ENCODE measurements at regions not wholly inside any gene's neighbourhood (a gene's known extent, or its start where the extent isn't known, plus 50 kb on each side); places are given as distances from the start of the nearest gene placed in this dataset.

DNA sequence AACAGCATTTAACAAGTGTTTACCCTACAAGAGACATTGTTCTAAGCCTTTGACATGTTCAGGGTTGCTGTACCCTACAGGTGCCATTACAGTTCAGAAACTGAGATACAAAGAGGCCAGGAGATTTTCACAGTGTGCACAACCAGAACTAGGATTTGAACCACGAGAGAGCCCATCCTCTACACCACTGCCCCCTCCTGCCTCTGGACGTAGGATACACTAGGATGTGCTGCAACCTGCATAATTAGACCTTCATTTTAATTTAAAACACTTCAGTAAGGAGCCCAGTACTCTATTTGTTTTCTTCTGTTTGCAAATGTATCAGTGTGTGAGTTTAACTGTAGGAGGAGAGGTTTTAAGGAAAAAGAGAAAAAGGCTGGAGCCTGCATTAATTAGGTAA lies 123.1 kb upstream of the RARB start:
- no peak overlapping the region for H3K4me3 ChIP-seq
- H3K27ac ChIP-seq: no peak overlapping the region
- no peaks in the 10 kb centered on the region for H3K36me3 ChIP-seq
- TF ChIP-seq, protein P1, sequence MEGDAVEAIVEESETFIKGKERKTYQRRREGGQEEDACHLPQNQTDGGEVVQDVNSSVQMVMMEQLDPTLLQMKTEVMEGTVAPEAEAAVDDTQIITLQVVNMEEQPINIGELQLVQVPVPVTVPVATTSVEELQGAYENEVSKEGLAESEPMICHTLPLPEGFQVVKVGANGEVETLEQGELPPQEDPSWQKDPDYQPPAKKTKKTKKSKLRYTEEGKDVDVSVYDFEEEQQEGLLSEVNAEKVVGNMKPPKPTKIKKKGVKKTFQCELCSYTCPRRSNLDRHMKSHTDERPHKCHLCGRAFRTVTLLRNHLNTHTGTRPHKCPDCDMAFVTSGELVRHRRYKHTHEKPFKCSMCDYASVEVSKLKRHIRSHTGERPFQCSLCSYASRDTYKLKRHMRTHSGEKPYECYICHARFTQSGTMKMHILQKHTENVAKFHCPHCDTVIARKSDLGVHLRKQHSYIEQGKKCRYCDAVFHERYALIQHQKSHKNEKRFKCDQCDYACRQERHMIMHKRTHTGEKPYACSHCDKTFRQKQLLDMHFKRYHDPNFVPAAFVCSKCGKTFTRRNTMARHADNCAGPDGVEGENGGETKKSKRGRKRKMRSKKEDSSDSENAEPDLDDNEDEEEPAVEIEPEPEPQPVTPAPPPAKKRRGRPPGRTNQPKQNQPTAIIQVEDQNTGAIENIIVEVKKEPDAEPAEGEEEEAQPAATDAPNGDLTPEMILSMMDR (IDR thresholded peaks at IDR 0.05): no peak
- no peaks in the 10 kb centered on the region for H3K4me1 ChIP-seq
- no peaks in the 10 kb centered on the region for H3K9me3 ChIP-seq
- ATAC-seq (no peak), DNase-seq (no peak)
- H3K27me3 ChIP-seq: no peaks in the 10 kb centered on the region
- intact Hi-C loops (cut with DNase I): no loop called here

DNA sequence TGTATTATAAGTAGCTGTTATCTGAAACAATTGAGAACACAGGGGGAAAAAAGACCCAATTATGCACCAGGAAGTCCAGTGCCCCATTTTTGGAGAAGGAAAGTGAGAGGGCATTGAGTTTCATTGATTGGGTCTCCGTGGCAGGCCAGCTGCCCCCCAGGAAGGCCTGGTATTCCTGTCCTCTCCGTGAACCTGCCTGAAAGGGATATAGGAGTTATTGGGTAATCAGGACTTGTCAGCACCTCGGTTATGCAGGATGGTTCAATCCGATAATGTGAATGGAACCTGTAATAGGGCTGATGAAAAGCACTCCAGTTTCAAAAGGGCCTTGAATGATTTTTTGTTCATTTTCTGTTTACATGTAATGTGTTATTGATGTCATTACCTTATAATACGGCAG lies 122.0 kb upstream of the RARB start:
- Histone ChIP-seq H3K36me3 (no peaks in the 10 kb centered on the region), H3K4me1 (no peaks in the 10 kb centered on the region), H3K9me3 (no peaks in the 10 kb centered on the region), H3K27me3 (no peaks in the 10 kb centered on the region), H3K27ac (no peak overlapping the region), H3K4me3 (no peak overlapping the region)
- ATAC-seq (no peak), DNase-seq (no peak)
- TF ChIP-seq, protein P1 (IDR thresholded peaks at IDR 0.05): no peak
- intact Hi-C loops (cut with DNase I): no loop called here

DNA sequence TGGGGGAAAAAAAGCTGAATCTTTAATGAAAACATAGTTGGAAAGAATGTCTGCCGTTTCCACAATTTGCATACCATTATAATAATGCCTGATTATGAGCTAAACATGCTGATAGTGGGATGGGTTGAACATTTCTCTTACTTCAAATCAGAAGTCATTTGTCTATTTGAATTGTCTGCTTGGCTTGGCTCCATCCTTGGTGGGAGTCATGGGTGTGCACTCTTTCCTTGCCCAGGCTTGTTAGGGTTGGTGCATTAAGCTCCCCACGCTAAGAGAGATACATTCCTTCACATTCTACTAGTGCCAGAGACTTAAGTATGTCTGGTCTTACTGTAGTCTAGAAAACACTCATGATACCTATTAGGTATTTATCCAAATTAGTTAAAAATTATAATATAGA lies 121.4 kb upstream of the RARB start:
- H3K27ac ChIP-seq: no peak overlapping the region
- no peaks in the 10 kb centered on the region for H3K9me3 ChIP-seq
- no peaks in the 10 kb centered on the region for H3K27me3 ChIP-seq
- no peaks in the 10 kb centered on the region for H3K4me1 ChIP-seq
- H3K36me3 ChIP-seq: no peaks in the 10 kb centered on the region
- TF ChIP-seq, protein P1 (IDR thresholded peaks at IDR 0.05): no peak
- H3K4me3 ChIP-seq: no peak overlapping the region
- intact Hi-C loops (cut with DNase I): no loop called here
- ATAC-seq: no peak
- no peak for DNase-seq

DNA sequence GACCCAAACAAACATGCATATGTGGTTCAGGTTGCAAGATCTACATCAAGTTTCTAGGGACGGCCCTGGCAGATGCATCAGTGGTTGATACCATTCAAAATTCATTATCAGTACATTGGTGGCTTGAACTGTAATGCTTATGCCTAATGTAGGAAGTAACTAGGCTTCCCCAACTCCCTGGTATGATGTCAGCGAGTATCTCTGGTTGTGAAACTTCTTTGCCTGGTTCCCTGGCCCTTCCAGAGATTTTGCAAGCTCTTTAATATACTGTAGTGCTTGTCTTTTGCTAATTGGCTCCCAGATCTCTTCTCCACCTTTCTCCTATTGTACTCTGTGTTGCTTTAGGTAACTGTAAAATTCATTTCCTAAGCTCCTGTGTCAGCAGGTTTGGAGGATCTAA lies 114.8 kb upstream of the RARB start:
- no peaks in the 10 kb centered on the region for H3K4me1 ChIP-seq
- no peak for DNase-seq
- intact Hi-C loops (cut with DNase I): no loop called here
- TF ChIP-seq, protein P1 (IDR thresholded peaks at IDR 0.05): no peak
- H3K27ac ChIP-seq: no peak overlapping the region
- H3K27me3 ChIP-seq: no peaks in the 10 kb centered on the region
- no peak overlapping the region for H3K4me3 ChIP-seq
- no peak for ATAC-seq
- no peaks in the 10 kb centered on the region for H3K9me3 ChIP-seq
- no peaks in the 10 kb centered on the region for H3K36me3 ChIP-seq

DNA sequence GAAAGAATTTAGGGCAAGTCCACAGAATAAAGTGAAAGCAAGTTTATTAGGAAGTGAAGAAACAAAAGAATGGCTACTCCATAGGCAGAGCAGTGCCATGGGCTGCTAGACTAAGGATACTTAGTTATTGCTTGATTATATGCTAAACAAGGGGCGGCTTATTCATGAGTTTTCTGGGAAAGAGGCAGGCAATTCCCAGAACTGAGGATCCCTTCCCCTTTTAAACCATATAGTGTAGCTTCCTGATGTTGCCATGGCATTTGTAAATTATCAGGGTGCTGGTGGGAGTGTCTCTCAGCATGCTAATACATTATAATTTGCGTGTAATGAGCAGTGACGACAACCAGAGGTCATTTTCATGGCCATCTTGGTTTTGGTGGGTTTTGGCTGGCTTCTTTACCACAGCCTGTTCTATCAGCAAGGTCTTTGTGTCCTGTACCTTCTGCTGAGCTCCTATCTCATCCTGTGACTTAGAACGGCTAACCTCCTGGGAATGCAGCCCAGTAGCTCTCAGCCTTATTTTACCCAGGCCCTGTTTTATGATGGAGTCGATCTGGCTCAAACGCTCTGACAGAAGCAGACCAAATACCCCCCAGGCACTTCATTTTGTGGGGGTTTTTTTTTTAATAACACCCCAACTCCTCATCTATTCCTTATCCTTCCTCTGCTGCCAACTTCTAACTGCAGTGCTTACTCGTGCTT lies 103.0 kb upstream of the RARB start:
- Histone ChIP-seq H3K27ac (no peak overlapping the region), H3K27me3 (no peaks in the 10 kb centered on the region), H3K4me1 (no peaks in the 10 kb centered on the region), H3K9me3 (no peaks in the 10 kb centered on the region), H3K36me3 (no peaks in the 10 kb centered on the region), H3K4me3 (no peak overlapping the region)
- TF ChIP-seq, protein P1 (IDR thresholded peaks at IDR 0.05): no peak
- DNase-seq (no peak), ATAC-seq (no peak)
- intact Hi-C loops (cut with DNase I): no loop called here

DNA sequence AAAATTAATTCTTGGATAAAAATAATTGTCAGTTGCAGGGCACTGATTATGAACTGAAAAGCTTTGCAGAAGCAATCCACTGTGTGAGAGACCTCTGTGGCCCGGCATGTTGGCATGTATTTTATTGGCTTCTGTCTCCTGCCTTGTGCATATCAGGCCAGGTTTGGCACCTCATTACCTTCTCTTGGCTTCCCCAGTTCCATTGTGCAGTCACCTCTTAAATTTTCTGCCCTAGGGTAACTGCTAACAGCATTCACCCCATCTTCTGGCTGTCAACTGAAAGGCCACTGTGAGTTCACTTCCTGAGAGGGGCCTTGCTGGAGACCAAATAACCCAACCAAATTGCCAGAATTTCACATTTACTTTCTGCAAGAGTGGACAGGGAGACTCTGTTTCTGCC lies 92.7 kb upstream of the RARB start:
- Histone ChIP-seq H3K36me3 (no peaks in the 10 kb centered on the region), H3K9me3 (no peaks in the 10 kb centered on the region), H3K4me3 (no peak overlapping the region), H3K27me3 (no peaks in the 10 kb centered on the region), H3K4me1 (no peaks in the 10 kb centered on the region), H3K27ac (no peak overlapping the region)
- intact Hi-C loops (cut with DNase I): no loop called here
- DNase-seq (no peak), ATAC-seq (no peak)
- TF ChIP-seq, protein P1 (IDR thresholded peaks at IDR 0.05): no peak
